ENCODE measurements at regions not wholly inside any gene's neighbourhood (a gene's known extent, or its start where the extent isn't known, plus 50 kb on each side); places are given as distances from the start of the nearest gene placed in this dataset.

DNA sequence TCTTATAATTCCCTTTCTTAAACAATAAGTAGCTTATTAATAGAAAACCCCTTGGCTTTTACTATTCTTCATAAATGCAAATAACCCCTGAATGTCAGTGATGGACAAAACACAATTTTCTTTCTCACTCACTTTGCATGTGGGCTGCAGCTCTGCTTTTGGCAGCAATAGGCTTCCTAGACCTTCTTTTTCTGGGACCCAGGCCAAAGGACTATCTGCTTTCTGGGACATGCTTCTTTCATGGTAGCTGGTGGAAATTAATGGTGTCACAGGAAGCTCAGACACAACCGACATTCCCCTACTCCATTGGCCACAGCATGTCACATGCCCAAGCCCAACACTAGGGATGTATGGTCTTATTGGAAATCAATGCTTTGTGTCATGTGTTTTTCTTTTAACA lies 134.3 kb upstream of the MDFIC start:
- TF ChIP-seq EGR1 (IDR thresholded peaks at IDR 0.05) (no peak), FOXM1 (IDR thresholded peaks at IDR 0.05; ENCODE audit: borderline replicate concordance, low read depth) (no peak)

DNA sequence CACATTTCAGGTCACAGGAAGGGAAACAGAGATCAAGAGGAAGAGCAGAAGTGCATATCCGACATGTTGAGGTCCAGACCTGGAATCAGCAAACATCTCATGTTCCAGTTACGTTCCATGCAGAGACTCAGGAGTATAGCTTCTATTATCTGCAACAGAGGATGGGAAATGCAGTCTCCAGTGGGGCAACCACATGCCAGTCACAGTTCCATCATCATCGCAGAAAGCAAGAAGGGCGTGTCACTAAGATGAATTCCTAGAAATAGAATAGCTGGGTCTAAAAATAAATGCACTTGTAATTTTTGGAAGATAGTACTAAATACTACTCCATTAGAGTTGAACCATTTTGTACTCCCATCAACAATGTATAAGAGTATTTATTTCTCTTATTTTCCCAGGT lies 133.2 kb upstream of the MDFIC start:
- no peak for TF ChIP-seq NFIC (IDR thresholded peaks at IDR 0.05)
- TF ChIP-seq, protein P1, sequence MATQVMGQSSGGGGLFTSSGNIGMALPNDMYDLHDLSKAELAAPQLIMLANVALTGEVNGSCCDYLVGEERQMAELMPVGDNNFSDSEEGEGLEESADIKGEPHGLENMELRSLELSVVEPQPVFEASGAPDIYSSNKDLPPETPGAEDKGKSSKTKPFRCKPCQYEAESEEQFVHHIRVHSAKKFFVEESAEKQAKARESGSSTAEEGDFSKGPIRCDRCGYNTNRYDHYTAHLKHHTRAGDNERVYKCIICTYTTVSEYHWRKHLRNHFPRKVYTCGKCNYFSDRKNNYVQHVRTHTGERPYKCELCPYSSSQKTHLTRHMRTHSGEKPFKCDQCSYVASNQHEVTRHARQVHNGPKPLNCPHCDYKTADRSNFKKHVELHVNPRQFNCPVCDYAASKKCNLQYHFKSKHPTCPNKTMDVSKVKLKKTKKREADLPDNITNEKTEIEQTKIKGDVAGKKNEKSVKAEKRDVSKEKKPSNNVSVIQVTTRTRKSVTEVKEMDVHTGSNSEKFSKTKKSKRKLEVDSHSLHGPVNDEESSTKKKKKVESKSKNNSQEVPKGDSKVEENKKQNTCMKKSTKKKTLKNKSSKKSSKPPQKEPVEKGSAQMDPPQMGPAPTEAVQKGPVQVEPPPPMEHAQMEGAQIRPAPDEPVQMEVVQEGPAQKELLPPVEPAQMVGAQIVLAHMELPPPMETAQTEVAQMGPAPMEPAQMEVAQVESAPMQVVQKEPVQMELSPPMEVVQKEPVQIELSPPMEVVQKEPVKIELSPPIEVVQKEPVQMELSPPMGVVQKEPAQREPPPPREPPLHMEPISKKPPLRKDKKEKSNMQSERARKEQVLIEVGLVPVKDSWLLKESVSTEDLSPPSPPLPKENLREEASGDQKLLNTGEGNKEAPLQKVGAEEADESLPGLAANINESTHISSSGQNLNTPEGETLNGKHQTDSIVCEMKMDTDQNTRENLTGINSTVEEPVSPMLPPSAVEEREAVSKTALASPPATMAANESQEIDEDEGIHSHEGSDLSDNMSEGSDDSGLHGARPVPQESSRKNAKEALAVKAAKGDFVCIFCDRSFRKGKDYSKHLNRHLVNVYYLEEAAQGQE (IDR thresholded peaks at IDR 0.05; ENCODE audit: low read depth), result no peak
- TF ChIP-seq CEBPB (IDR thresholded peaks at IDR 0.05), result no peak
- TF ChIP-seq EP300 (IDR thresholded peaks at IDR 0.05; ENCODE audit: borderline replicate concordance), result no peak
- no peak for TF ChIP-seq ZBTB7A (IDR thresholded peaks at IDR 0.05; ENCODE audit: low read depth)
- TF ChIP-seq RAD21 (IDR thresholded peaks at IDR 0.05; ENCODE audit: low read depth), result no peak
- no peak for TF ChIP-seq FOXM1 (IDR thresholded peaks at IDR 0.05; ENCODE audit: borderline replicate concordance, low read depth)
- no peak for TF ChIP-seq TCF12 (IDR thresholded peaks at IDR 0.05; ENCODE audit: low read depth)
- TF ChIP-seq EGR1 (IDR thresholded peaks at IDR 0.05), result no peak
- TF ChIP-seq, protein P2, sequence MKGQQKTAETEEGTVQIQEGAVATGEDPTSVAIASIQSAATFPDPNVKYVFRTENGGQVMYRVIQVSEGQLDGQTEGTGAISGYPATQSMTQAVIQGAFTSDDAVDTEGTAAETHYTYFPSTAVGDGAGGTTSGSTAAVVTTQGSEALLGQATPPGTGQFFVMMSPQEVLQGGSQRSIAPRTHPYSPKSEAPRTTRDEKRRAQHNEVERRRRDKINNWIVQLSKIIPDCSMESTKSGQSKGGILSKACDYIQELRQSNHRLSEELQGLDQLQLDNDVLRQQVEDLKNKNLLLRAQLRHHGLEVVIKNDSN (IDR thresholded peaks at IDR 0.05), result no peak
- TF ChIP-seq CREB1 (IDR thresholded peaks at IDR 0.05; ENCODE audit: low read depth), result no peak
- TF ChIP-seq TEAD4 (IDR thresholded peaks at IDR 0.05), result no peak
- TF ChIP-seq YY1 (IDR thresholded peaks at IDR 0.05; ENCODE audit: low read depth), result no peak
- TF ChIP-seq TAF1 (IDR thresholded peaks at IDR 0.05; ENCODE audit: low read depth), result no peak
- TF ChIP-seq, protein P3, sequence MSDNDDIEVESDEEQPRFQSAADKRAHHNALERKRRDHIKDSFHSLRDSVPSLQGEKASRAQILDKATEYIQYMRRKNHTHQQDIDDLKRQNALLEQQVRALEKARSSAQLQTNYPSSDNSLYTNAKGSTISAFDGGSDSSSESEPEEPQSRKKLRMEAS (IDR thresholded peaks at IDR 0.05), result no peak

DNA sequence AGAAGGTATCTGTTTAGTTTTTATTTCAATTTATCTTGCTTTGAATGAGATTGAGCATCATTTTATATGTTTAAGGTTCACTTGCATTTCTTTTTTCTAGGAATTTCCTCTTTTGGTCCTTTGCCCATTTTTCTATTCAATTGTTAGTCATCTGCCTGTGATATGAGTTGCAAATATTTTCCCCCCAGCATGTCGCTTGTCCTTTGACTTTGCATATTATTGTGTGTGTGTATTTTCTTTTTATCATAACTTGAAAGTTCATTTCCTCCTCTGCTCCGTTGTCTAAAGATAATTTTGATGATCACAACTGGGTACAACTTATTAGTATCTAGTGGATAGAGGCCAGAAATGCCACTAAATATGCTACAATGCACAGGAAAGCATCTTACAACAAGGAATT lies 132.7 kb upstream of the MDFIC start:
- no peak for TF ChIP-seq TCF12 (IDR thresholded peaks at IDR 0.05; ENCODE audit: low read depth)
- no peak for TF ChIP-seq EP300 (IDR thresholded peaks at IDR 0.05; ENCODE audit: borderline replicate concordance)
- TF ChIP-seq RAD21 (IDR thresholded peaks at IDR 0.05; ENCODE audit: low read depth), result no peak
- no peak for TF ChIP-seq CREB1 (IDR thresholded peaks at IDR 0.05; ENCODE audit: low read depth)
- TF ChIP-seq, protein P3 (IDR thresholded peaks at IDR 0.05), result no peak
- TF ChIP-seq ZBTB7A (IDR thresholded peaks at IDR 0.05; ENCODE audit: low read depth), result no peak
- no peak for TF ChIP-seq TAF1 (IDR thresholded peaks at IDR 0.05; ENCODE audit: low read depth)
- TF ChIP-seq CEBPB (IDR thresholded peaks at IDR 0.05), result no peak
- TF ChIP-seq, protein P2 (IDR thresholded peaks at IDR 0.05), result no peak
- no peak for TF ChIP-seq TEAD4 (IDR thresholded peaks at IDR 0.05)
- no peak for TF ChIP-seq NFIC (IDR thresholded peaks at IDR 0.05)
- TF ChIP-seq EGR1 (IDR thresholded peaks at IDR 0.05), result no peak
- TF ChIP-seq YY1 (IDR thresholded peaks at IDR 0.05; ENCODE audit: low read depth), result no peak
- TF ChIP-seq, protein P1 (IDR thresholded peaks at IDR 0.05; ENCODE audit: low read depth), result no peak
- no peak for TF ChIP-seq FOXM1 (IDR thresholded peaks at IDR 0.05; ENCODE audit: borderline replicate concordance, low read depth)

DNA sequence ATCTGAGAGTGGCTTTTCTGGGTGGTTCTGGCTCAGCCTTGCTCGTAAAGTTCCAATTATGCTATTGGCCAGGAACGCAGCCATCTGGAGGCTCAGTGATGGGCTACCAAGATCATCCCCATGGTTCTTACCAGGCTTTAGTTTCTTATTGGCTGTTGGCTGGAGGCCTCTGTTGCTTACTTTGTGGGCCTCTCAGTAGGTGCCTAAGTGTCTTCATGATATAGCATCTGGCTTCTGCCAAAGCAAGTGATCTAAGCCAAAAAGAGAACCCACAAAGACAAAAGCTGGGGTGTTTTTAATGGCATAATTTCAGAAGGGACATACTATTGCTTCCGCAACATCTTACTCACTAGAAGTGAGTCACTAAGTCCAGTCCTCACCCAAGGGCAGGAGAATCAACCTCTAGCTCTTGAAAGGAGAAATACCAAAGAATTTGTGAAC lies 132.0 kb upstream of the MDFIC start:
- TF ChIP-seq, protein P1 (IDR thresholded peaks at IDR 0.05; ENCODE audit: low read depth), result no peak
- no peak for TF ChIP-seq TCF12 (IDR thresholded peaks at IDR 0.05; ENCODE audit: low read depth)

DNA sequence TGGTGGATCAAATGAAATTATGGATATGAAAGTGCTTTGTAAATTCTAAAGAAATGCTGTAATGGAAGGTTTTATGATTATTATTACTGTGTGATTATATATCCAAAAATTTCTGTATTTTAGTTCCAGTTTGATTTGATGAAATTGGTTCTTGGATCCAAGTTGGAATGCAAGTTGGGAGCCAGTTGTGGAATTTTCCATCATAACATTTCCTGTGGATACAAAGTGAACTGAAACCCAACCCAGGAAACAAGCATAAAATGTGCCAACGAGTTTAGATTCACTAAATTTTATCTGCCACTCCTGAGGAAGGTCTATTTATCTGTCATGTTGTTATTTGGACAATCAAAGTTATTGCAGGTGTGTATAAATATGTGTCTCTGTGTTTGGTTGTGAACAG lies 131.4 kb upstream of the MDFIC start:
- TF ChIP-seq YY1 (IDR thresholded peaks at IDR 0.05; ENCODE audit: low read depth) (no peak), EGR1 (IDR thresholded peaks at IDR 0.05) (no peak)
- TF ChIP-seq, protein P2 (IDR thresholded peaks at IDR 0.05), result no peak
